ENCODE measurements at regions not wholly inside any gene's neighbourhood (a gene's known extent, or its start where the extent isn't known, plus 50 kb on each side); places are given as distances from the start of the nearest gene placed in this dataset.
"Not testable (repeated sequence)": the region's sequence is repeated elsewhere in the genome, so short reads cannot be mapped to it uniquely, and the experiment has no call there.

GRCh38 chr16:82300374-82300951 is 130.4 kb upstream of the MPHOSPH6 start:
- no peak for DNase-seq (ENCODE audit: low spot score)

GRCh38 chr16:82298472-82298871 is 128.4 kb upstream of the MPHOSPH6 start:
- DNase-seq (ENCODE audit: low spot score): no peak

- DNase-seq (ENCODE audit: low spot score): no peak
Measured at GRCh38 chr16:82295290-82296201, 125.5 kb upstream of the MPHOSPH6 start.

- DNase-seq (ENCODE audit: low spot score): no peak
Measured at GRCh38 chr16:82293671-82294070, 123.6 kb upstream of the MPHOSPH6 start.

- no peak for DNase-seq (ENCODE audit: low spot score)
Measured at GRCh38 chr16:82287937-82288336, 117.9 kb upstream of the MPHOSPH6 start.

GRCh38 chr16:82282662-82283061 is 112.6 kb upstream of the MPHOSPH6 start:
- no peak for DNase-seq (ENCODE audit: low spot score)

GRCh38 chr16:82281544-82281943 is 111.5 kb upstream of the MPHOSPH6 start:
- DNase-seq (ENCODE audit: low spot score): no peak

- DNase-seq (ENCODE audit: low spot score): no peak
Measured at GRCh38 chr16:82280867-82281266, 110.8 kb upstream of the MPHOSPH6 start.

GRCh38 chr16:82275349-82275748 is 105.3 kb upstream of the MPHOSPH6 start:
- not testable (repeated sequence) for DNase-seq (ENCODE audit: low spot score)

- DNase-seq (ENCODE audit: low spot score): no peak
Measured at GRCh38 chr16:82271636-82272035, 101.6 kb upstream of the MPHOSPH6 start.

GRCh38 chr16:82267675-82268074 is 97.7 kb upstream of the MPHOSPH6 start:
- DNase-seq (ENCODE audit: low spot score): not testable (repeated sequence)

- no peak for DNase-seq (ENCODE audit: low spot score)
Measured at GRCh38 chr16:82265809-82266208, 95.8 kb upstream of the MPHOSPH6 start.

GRCh38 chr16:82264756-82265155 is 94.7 kb upstream of the MPHOSPH6 start:
- no peak for DNase-seq (ENCODE audit: low spot score)

GRCh38 chr16:82263521-82264143 is 93.6 kb upstream of the MPHOSPH6 start:
- DNase-seq (ENCODE audit: low spot score): peak; percentile 82

- no peak for DNase-seq (ENCODE audit: low spot score)
Measured at GRCh38 chr16:82262244-82262643, 92.2 kb upstream of the MPHOSPH6 start.

GRCh38 chr16:82260212-82260795 is 90.3 kb upstream of the MPHOSPH6 start:
- DNase-seq (ENCODE audit: low spot score): no peak

GRCh38 chr16:82259731-82260130 is 89.7 kb upstream of the MPHOSPH6 start:
- DNase-seq (ENCODE audit: low spot score): no peak

GRCh38 chr16:82257990-82258389 is 88.0 kb upstream of the MPHOSPH6 start:
- DNase-seq (ENCODE audit: low spot score): no peak

- no peak for DNase-seq (ENCODE audit: low spot score)
Measured at GRCh38 chr16:82252582-82252981, 82.6 kb upstream of the MPHOSPH6 start.

GRCh38 chr16:82248677-82249076 is 78.7 kb upstream of the MPHOSPH6 start:
- DNase-seq (ENCODE audit: low spot score): no peak

GRCh38 chr16:82248012-82248656 is 78.1 kb upstream of the MPHOSPH6 start:
- DNase-seq (ENCODE audit: low spot score): no peak

GRCh38 chr16:82242201-82242600 is 72.2 kb upstream of the MPHOSPH6 start:
- no peak for DNase-seq (ENCODE audit: low spot score)

Data from pons (tissue), 1 donor.